NCI-H2029 treated with DMSO at 0.1 percent for 48 hours (cell line): ENCODE measurements at regions not wholly inside any gene's neighbourhood (a gene's known extent, or its start where the extent isn't known, plus 50 kb on each side); places are given as distances from the start of the nearest gene placed in this dataset.
"Not testable (repeated sequence)": the region's sequence is repeated elsewhere in the genome, so short reads cannot be mapped to it uniquely, and the experiment has no call there.

Experiments
- DNase-seq: peaks from one replicate; lab custom pipeline; 2025; lab: John Stamatoyannopoulos, UW

DNA sequence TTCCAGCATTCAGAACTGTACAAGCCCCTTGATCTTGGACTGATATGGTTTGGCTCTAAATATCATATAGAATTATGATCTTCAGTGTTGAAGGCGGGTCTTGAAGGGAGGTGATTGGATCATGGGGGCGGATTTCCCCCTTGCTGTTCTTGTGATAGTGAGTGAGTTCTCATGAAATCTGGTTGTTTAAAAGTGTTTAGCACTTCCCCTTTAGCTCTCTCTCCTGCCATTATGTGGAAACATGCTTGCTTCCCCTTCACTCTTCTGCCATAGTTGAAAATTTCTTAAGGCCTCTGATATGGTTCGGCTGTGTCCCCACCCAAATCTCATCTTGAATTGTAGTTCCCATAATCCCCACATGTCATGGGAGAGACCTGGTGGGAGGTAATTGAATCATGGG is 305.3 kb upstream of the CYRIA start:
- DNase-seq = not testable (repeated sequence)

DNA sequence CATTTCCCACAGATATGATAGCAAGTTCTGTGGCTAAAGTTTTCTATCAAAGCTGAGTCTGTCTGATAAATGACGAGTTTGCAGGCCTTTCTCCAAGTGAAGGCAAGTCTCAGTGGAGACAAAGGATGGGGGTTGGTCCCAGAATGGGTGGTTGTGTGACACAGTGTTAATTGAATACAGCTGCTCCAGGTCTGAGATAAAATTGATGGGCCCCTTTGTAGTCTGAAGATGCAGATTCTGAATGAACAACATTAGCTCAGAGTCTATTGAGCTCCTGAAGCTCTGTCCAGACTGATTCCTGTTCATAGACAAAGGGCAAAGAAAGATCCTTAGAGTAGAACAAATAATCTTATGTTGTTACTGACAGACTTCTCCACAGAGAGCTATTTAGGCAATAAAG is 296.9 kb upstream of the CYRIA start:
- no peak for DNase-seq

DNA sequence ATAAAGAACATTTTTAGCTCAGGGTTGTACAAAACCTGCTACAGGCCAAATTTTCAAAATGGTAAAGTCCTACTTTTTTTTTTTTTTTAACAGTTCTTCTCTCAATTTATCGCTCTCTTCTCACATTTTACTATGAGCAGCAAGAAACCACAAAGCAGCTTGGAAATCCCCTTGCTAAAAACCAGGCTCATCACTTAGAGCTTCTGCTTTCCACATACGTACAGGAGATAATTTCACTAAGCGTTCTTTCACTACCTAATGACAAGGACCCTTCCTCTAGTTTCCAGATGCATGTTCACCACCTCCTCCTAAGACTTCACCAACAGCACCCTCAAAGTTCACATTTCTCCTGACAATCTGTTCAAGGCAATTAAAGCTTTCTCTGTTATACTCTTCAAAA is 294.9 kb upstream of the CYRIA start:
- DNase-seq = no peak

DNA sequence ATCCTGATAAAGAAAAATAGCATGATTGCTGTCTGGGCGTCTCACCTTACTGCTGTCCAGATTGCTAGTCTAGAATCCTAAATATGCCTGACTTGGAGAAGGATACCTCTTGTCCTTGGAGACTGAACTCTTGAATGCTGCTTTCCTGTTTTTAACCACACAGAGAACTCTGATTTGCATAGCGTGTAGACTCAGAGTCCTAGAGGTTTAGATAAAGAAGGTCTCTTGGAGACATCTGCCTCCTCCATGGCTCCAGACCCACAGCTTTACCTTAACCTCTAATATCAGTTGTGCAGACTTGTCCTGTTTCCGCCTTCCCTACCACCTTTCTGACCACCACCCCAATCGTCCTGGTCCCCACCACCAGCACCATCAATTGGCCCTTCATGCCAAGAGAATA is 292.6 kb upstream of the CYRIA start:
- DNase-seq = no peak

DNA sequence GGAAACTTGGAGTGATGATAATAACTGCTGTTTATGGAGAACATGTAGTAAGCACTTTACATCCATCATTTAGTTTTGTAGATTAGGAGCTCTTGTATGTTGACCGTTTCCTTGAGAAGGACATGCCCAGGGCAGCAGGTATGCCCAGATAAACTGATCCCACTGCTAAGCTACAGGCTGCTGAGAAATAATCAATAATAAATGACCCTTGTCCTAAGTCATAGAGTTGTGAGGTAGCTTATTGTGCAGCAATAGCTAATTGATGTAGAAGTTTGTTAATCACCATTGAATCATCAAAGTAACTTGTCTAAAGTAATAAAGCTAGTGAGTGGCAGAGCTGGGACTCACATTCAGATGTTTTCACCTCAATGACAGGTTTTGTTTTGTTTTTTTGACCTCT is 287.2 kb upstream of the CYRIA start:
- no peak for DNase-seq

DNA sequence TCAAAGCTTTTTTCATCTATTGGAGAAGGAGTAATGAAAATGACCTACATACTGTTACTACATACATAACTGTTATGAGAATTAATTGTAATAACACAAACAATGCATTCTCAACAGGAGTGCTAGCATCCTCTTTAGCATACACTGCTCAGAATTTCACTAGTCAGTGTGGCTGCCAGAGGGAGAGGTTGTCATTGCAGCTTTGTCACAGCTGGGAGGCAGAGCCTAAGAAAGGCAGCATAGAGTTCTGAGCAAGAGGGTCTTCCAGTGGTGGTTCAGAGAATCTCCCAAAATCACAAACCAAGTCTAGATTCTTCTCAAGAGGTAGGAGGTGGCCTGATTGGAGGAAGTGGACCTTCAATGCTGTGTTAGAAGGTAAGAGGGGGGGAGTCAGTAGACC is 286.7 kb upstream of the CYRIA start:
- no peak for DNase-seq

DNA sequence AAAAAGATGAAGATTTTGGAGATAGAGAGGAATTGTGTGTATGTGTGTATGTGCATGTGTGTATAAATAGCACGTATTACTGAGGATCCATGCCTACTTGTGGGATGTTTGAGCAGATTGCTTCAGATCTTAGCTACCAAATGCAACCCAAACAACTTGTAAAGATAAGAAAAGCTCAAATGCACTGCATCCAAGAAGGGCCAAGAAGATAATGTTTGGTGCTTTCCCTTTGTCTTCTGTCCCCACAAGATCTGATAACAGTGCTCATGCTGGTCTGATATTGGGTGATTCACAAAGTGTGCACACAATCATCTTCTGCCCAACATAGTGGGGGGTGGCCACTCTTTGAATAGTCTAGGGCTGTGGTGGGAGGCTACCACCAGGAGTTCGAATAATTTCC is 284.8 kb upstream of the CYRIA start:
- no peak for DNase-seq

DNA sequence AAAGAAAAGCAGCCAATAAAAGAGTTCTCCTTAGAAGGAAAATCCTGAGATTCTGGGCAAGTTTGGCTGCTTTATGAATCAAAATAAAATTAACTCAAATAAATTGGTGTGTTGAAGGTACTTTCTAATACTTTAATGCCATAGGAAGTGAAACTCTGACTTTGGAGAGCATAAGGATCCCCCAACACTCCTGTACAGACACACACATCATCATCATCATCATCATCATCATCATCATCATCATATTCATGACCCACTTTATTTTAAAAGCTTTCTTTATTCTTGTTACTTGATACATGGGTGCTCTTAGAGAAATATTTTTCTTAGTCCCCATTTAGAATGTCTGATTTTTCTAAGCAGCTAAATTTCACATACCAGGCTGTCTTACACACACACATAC is 283.1 kb upstream of the CYRIA start:
- no peak for DNase-seq

DNA sequence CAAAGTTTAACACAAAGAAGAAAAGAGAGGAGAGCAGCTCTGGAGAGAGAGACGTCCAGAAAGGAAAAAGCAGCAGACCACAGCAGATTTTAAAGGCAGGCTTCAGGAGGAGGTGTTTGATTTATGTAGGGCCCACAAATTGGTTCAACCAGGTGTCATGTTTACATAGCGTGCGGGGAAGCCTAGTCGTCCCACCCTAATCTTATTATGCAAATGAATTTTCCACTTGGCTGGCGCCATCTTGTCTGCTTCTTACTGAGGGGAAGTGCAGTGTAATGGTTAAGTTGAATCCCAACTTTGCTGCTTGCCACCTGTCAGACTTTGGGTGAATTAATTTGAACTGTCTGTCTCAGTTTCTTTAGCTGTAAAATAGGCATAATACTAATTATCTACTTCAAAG is 282.4 kb upstream of the CYRIA start:
- DNase-seq = no peak

DNA sequence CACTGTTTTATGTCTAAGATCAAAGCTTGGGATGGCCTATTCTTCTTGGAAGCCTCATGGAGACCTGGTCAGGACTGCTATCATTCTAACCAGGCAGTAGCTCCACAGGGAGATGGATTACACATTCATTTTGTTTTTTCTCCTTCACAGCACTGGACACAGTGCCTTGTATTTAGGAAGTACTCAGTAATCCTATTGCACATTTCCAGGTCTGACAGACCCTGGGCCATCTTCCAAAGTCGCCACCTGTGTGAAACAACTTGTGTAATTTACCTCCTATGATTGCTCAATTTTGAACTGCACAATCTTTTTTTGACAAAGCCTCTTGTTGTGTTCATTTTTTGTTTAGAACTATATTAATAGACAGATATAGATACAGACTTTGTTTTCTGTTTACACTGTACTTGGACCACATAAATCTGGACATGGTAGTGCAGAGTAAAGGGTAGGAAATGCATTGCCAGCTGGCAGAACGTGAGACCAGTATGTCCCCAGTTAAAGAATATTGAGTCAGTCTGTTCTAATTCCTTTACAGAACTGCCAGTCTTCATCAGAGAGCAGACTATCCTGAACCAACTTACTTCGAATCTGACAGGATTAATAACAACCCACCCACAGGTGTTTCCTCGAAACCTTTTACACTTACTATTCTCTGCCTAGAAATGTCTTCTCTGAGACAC is 277.8 kb upstream of the CYRIA start:
- DNase-seq = no peak

DNA sequence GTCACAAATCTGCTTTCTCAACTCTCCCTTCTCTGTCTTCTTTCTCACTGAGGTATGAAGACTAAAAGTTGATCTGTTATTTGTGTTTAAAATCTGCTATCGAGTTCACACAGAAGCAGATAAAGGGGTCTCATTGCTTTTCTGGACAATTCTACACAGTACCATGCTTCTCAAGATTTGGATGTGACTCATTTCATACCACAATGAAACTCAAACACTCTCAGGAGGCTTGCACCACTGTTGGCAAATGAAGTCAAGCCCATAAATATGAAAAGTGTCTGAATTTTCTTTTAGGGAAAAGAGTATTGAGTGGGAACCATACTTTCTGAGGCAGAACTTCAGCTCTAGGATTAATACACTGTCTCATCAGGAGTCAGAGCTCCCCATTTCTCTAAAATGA is 274.6 kb upstream of the CYRIA start:
- DNase-seq = no peak

DNA sequence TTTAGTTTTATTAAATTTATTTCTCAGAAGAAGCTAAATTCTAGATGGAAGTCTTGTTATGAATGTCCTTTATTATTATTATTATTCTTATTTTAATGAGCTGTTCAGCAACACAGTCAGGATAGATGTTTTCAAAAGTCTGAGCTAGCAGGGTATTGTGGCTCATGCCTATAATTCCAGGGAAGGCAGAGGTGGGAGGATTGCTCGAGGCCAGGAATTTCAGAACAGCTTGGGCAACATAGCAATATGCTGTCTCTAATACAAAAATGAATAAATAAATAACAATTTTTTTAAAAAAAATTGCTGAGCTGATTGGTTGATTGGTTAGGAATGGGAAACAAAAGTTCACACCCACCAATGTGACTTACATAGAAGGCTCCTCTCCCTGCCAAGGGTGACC is 274.1 kb upstream of the CYRIA start:
- no peak for DNase-seq

DNA sequence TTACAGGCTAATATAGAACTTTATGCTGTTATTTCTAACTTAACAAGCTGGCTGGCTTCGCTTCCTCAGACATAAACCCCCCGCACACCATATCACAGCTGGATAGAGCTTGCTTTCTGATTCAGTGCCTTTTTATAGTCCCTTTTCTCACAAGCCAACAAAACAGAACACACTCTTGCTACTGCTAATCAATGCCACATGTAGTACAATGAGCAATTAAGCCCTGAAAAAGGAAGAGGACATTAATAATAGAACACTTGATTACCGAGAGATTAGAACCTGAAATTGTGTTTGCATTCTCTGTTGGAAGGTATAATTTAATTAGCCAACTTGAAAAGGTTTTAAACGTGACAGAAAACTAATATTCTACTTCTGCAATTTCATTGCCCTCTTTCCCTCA is 267.7 kb upstream of the CYRIA start:
- DNase-seq = no peak

DNA sequence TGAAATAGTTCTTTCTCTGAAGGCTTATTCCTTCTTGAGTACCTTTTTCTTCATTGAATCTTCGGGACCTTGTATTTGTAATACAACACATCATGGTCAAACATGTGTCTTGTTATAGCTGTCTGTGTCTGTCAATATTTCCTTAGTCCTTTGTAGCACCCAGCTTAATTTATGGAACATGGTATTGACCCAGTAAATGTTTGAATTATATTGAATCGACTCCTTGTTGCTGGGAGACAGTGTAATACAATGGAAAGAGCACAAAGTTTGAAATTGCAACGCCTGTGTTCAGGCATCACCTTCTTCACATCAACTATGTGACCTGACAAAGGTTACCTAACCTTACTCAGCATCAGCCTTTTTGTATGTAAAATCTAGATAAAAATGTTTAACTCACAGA is 267.2 kb upstream of the CYRIA start:
- DNase-seq = no peak

DNA sequence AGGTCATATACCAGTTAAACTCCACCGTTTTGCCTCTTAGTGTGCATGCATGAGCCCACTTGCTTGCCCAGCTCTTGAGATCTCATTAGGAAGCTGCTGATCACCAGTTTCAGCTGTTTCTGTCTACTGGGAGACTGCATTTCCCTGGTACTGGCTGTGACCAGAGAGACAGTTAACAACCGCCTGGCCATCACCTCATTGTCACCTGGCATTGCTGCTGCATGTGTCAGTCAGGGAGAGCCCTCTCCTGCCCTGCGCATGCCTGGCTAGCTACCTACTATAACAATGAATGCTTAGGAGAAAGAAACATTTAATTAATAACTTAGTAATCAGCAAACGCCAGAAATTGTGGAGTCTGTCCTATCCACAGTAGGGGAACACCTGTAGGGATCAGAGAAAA is 265.8 kb upstream of the CYRIA start:
- DNase-seq = no peak

DNA sequence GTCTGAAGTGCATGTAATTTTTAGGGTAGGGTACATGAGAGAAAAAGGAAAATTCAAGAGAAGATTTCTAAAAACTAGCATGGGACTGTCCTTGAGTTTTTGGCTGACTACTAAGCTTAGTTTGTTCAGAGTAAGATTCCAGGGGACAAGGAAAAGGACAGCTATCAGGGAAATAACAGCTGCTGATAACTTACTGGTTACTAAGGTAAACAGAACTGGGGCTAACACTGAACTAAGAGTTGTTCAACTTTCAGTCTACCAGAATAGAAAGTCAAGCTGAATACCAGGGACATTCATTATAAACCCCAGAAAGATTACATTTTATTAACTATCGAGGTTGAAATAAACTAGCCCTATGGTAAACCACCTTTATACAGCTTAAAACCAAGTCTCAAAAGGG is 261.8 kb upstream of the CYRIA start:
- DNase-seq = no peak

DNA sequence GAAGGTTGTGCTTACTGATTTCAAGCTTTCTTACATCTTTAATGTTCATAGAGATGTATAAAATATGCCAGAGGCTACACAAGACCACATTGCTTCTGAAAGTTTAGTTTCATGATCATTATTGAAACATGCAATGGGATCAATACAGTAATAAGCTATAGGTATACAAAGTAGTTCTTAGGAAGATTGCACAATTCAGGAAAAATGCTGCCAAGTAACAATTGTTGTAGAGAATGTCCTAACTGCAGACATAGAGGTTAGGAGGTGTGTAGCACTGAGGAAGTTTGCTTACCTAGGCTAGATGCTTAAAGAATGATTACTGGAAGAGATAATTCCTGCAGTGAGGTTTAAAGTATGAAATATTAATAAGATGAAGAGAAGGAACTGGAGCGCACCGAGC is 259.5 kb upstream of the CYRIA start:
- DNase-seq = no peak

DNA sequence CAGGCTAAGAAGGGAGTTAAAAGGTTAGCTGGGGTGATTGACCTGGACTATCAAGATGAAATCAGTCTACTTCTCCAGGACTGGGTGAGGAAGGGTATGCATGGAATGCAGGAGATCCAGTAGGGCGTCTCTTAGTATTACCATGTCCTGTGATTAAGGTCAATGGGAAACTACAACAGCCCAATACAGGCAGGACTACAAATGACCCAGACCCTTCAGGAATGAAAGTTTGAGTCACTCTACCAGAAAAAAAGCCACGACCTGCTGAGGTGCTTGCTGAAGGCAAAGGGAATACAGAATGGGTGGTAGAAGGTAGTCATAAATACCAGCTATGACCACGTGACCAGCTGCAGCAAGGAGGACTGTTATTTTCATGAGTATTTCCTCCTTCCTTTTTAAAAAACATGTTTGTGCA is 249.7 kb upstream of the CYRIA start:
- not testable (repeated sequence) for DNase-seq

DNA sequence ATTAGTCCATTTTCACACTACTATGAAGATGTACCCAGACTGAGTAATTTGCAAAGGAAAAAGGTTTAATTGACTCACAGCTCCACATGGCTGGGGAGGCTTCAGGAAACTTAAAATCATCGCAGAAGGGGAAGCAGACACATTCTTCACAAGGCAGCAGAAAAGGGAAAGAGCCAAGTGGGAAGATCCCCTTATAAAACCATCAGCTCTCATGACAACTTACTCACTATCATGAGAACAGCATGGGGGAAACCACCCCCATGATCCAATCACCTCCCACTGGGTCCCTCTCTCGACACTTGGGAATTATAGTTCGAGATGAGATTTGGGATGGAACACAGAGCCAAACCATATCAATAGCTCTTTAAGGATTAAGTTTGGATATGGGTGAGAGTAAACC is 246.1 kb upstream of the CYRIA start:
- no peak for DNase-seq

DNA sequence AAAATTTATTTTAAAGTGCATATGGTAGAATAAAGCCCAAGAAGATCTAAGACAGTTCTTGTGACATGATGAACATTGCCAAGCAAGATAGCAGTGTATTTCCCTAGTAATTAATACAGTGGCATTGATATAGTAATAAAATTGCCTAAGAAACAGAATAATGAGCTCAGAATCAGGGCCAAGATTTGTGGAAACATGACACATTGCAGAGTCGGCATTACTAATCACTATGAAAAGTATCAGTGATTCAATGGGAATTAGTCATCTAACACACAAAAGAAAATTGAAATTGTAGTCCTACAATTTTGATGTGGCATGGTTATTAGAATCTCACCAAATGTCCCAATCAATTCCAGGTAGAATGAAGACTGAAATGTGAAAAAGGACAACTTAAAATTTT is 243.0 kb upstream of the CYRIA start:
- DNase-seq = no peak

DNA sequence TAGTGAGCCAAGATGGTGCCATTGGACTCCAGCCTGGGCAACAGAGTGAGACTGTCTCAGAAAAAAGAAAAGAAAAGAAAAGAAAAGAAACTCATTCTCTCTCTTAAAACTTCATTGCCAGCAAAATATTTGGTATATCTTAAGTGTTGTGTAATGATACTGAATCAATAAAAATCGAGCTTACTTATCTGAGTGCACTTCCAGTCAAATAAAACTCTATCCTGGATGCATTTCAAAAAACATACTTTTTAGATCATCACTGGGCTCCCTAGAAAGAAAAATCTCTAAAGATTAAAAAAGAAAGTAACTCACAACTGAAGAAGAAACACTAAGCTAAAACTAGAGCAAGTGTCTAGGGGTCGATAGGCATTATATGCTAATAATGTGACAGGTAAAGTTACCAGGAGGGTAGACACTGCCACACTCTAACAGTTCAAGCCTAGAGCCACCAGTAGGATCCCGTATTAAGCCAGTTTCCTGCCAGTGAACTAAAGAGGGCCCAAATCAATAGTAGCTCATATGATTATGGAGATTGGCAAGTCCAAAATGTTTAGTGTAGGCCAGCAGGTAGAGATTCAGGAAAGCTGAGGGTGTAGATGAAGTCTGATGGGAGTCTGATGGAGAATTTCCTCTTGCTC is 242.1 kb upstream of the CYRIA start:
- no peak for DNase-seq

DNA sequence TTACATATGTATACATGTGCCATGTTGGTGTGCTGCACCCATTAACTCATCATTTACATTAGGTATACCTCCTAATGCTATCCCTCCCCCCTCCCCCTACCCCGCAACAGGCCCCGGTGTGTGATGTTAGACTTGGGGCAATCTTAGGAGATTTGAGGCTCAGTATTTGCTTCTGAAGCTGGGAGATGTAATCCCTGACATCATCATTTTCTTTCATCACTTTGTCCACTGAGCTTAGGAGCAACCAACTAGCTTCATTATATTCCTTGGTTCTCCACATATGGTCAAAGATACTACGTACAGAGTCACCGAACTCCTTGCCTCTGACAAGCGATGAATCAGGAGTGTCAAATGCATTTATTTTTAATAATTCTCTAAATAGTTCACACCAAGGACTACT is 239.7 kb upstream of the CYRIA start:
- DNase-seq = not testable (repeated sequence)

DNA sequence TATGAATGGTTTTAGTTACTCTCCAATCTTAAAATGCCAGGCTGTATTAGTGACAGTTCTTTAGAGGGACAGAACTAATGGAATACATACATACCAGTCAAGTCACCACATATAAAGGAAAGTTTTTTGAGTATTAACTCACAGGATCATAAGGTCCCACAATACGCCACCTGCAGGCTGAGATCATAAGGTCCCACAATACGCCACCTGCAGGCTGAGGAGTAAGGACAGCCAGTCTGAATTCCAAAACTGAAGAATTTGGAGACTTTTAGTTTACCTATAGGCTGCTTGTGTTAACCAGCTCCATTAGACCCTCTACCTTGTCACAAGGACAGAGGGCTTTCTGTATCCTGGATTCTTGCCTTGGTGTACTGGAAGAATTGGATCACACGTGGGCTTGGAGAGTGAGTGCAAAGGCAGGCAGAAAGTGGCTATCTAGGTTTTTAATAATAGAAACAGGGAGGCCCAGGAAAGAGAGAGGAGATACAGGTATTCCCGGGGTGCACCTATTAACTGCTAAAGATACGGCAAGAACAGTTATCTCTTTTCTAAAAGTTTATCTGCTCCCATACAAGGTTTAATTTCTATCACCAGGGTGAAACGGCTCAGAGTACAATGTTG is 234.9 kb upstream of the CYRIA start:
- no peak for DNase-seq

DNA sequence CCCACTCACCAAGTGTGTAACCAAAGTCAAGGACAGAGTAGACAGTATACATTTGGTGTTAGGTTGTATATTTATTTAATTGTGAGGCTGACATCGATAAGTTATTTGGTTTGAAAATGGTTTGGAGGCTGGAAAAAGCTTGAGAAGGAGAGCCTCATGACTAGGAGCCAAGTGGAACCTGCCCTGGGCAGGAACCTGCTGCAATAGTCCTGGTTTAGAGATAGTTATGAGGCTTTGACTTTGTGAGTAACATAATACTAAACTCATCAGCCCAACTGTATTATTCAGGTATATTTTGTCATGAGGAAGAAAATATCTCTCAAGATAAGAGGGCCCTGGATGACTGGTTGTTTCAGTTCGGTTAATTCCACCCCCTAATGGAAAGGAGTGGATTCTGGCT is 234.3 kb upstream of the CYRIA start:
- DNase-seq = no peak
